Naive B cell (primary cell): ENCODE measurements at regions not wholly inside any gene's neighbourhood (a gene's known extent, or its start where the extent isn't known, plus 50 kb on each side); places are given as distances from the start of the nearest gene placed in this dataset.
"Not testable (repeated sequence)": the region's sequence is repeated elsewhere in the genome, so short reads cannot be mapped to it uniquely, and the experiment has no call there.

Source experiments
- ATAC-seq, 2 donors: fragments of 150-1000 bp; cut with Tn5 transposase; 2 replicates each; pipeline ENCODE4 v1.10.0; 2021; ENCODE audit warnings: low read depth in 2 of 2, mild to moderate bottlenecking in 2 of 2, moderate library complexity in 2 of 2
- DNase-seq: peaks from one replicate; pipeline ENCODE4 v3.0.0; 2022
- H3K27ac Mint-ChIP-seq, 6 donors: one replicate each; pipeline ENCODE4 v1.8.0; 2020 to 2022; ENCODE audit warnings: mild to moderate bottlenecking in 6 of 6, mixed read lengths in 6 of 6, moderate library complexity in 5 of 6, inconsistent platforms in 2 of 6
- H3K27me3 Mint-ChIP-seq, 3 donors: one replicate each; pipeline ENCODE4 v1.8.0; 2021 to 2022; ENCODE audit warnings: mixed read lengths in 3 of 3, mild to moderate bottlenecking in 1 of 3
- H3K36me3 Mint-ChIP-seq, 2 donors: one replicate each; pipeline ENCODE4 v1.8.0; 2020 to 2022; ENCODE audit warnings: mixed read lengths in 2 of 2, inconsistent platforms in 1 of 2, mild to moderate bottlenecking in 1 of 2
- H3K4me1 Mint-ChIP-seq, 3 donors: one replicate each; pipeline ENCODE4 v1.8.0; 2020 to 2022; ENCODE audit warnings: mixed read lengths in 3 of 3, inconsistent platforms in 1 of 3, mild to moderate bottlenecking in 1 of 3, moderate library complexity in 1 of 3
- H3K4me3 Mint-ChIP-seq, 8 donors: one replicate each; pipeline ENCODE4 v1.8.0; 2020 to 2022; ENCODE audit warnings: mild to moderate bottlenecking in 8 of 8, mixed read lengths in 8 of 8, moderate library complexity in 8 of 8, inconsistent platforms in 2 of 8
- H3K9me3 Mint-ChIP-seq, 7 donors: one replicate each; pipeline ENCODE4 v1.8.0; 2020 to 2022; ENCODE audit warnings: mixed read lengths in 7 of 7, mild to moderate bottlenecking in 5 of 7, inconsistent platforms in 2 of 7, moderate library complexity in 1 of 7

DNA sequence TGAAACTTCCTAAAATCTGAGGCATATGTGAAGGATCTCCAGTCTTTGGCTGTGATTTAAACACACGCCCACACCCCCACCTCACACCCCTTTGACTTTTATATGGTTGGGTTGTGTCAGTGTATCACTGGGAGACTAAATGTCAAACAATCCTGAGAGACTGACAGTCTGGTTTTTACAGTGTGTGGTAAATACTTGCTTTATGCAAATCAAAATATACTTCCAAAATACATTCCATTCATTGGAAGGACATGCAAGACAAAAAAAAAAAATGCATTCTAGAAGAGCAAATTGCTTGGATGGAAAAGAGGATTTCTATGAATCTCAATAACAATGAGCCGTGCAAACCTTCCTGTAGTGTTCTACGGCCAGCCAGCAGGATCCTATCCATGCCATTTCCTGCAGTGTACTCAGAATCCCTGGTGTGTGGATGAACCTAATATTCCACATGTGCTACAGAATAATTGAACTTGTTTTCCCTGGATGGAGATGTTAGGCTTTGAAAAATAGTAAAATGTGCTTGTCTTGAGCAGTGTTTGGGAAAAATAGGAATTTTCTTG lies 602.1 kb upstream of the GOT2 start:
- H3K27ac Mint-ChIP-seq = no peak overlapping the region
- peaks cover 0 to 5% of the 10 kb centered on the region in 2 donors for H3K36me3 Mint-ChIP-seq
- H3K4me1 Mint-ChIP-seq = no peaks in the 10 kb centered on the region
- H3K4me3 Mint-ChIP-seq = no peak overlapping the region
- no peak for ATAC-seq
- DNase-seq = no peak
- H3K9me3 Mint-ChIP-seq = peaks cover 0 to 18% (median 6%) of the 10 kb centered on the region in 7 donors
- H3K27me3 Mint-ChIP-seq = no peaks in the 10 kb centered on the region

DNA sequence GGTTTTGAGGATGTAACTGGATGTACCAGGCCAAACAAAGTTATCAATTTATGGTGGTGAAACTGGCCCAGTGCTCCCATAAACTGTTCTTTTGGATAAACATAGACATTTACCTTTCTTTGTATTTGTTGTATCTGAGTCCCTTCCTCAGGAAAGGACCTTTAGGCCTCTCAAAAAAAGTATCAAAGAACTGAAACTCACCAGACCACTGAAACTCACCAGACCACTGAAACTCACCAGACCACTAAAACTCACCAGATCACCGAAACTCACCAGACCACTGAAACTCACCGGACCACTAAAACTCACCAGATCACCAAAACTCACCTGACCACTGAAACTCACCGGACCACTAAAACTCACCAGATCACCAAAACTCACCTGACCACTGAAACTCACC lies 597.6 kb upstream of the GOT2 start:
- ATAC-seq, H3K27ac Mint-ChIP-seq, H3K4me1 Mint-ChIP-seq, DNase-seq, H3K36me3 Mint-ChIP-seq, H3K27me3 Mint-ChIP-seq, H3K4me3 Mint-ChIP-seq: not testable (repeated sequence)
- H3K9me3 Mint-ChIP-seq = peaks cover 4 to 12% (median 6%) of the 10 kb centered on the region in 7 donors

DNA sequence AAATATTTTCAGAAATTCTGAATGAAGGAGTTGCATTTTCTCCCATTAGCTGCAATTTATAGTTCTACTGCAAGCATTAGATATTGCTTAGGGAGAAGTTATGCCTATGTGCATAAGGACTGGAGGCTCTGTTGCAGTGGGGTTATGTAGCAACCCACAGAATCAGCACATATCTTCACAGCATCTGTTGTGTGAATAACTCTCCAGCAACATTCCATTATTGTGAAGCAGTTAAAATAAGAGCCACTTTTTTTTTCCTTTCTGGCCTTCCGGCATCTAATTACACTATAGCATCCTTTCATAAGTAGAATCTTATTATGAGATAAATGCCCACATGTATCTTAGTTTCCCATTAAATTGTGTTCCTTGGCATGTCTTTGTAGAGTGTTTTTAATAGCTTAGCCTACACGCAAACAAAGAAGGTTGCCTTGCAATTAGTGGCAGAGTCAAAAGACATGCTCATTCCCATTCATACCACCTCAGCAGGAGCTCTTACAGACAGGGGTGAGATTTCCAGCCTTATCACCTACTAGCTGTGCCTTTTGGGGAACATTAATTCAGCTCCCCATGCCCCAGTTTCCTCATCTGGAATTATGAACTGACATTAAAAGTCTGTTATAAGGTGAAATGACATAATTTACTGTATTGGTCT lies 596.0 kb upstream of the GOT2 start:
- Mint-ChIP-seq H3K4me1 (no peaks in the 10 kb centered on the region), H3K4me3 (no peak overlapping the region), H3K27me3 (no peaks in the 10 kb centered on the region), H3K27ac (no peak overlapping the region), H3K36me3 (peaks cover 0 to 5% of the 10 kb centered on the region in 2 donors), H3K9me3 (peaks cover 4 to 11% (median 6%) of the 10 kb centered on the region in 7 donors)
- DNase-seq (no peak), ATAC-seq (no peak)

DNA sequence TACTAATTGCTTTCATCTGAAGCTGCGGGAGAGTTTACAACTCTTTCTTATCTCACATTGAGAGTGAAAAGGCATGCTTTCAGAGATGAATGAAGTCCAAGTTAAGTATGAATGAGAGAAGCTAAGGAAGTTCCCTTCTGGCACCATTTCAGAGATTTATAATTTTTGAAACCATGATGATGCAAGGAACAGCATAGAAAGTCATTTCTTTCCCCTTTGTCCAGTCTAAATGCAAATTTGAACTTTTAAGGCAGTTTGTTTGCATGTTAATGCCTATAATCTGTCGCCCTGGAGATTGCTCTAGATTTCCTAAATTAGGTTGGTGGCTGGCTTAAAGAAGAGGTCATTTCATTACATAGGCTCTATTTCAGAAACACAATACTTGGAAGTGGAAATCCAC lies 594.8 kb upstream of the GOT2 start:
- Mint-ChIP-seq H3K4me1 (no peaks in the 10 kb centered on the region), H3K27me3 (no peaks in the 10 kb centered on the region), H3K4me3 (no peak overlapping the region), H3K9me3 (peaks cover 3 to 13% (median 8%) of the 10 kb centered on the region in 7 donors), H3K27ac (no peak overlapping the region), H3K36me3 (peaks cover 0 to 5% of the 10 kb centered on the region in 2 donors)
- DNase-seq (no peak), ATAC-seq (no peak)

DNA sequence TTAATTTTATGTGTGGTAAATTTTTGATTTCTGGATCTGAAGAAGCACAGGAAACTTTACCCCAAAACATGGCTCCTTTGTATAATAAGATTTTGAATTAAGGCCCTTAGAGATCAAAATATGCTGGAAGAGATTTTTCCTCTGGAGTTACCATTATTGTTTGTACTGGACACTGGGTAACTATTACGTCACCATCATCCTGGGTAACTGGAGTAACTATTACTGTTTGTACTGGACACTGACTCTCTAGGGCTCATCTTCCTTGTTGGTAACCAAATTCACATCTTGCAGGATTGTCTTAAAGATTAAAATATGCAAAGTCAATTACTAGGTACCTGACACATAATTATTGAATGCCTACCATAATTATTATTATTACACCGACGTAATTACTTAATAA lies 593.8 kb upstream of the GOT2 start:
- H3K36me3 Mint-ChIP-seq = peaks cover 0 to 5% of the 10 kb centered on the region in 2 donors
- no peaks in the 10 kb centered on the region for H3K27me3 Mint-ChIP-seq

DNA sequence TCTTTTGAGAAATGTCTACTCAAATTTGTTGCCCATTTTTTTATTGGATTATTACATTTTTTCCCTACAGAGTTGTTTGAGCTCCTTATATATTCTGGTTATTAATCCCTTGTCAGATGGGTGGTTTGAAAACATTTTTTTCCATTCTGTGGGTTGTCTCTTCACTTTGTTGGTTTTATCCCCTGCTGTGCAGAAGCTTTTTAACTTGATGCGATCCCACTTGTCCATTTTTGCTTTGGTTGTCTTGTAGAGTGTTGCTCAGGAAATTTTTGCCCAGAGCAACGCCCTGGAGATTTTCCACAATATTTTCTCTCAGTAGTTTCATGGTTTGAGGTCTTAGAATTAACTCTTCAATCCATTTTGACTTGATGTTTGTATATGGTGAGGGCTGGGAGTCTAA lies 592.8 kb upstream of the GOT2 start:
- Mint-ChIP-seq H3K27me3 (no peaks in the 10 kb centered on the region), H3K36me3 (peaks cover 0 to 3% of the 10 kb centered on the region in 2 donors)

More for the DNA sequence above, 593.8 kb upstream of the GOT2 start:
- DNase-seq (no peak), ATAC-seq (no peak)
- Mint-ChIP-seq H3K4me1 (no peaks in the 10 kb centered on the region), H3K4me3 (no peak overlapping the region), H3K9me3 (peaks cover 0 to 11% (median 6%) of the 10 kb centered on the region in 7 donors), H3K27ac (no peak overlapping the region)

DNA sequence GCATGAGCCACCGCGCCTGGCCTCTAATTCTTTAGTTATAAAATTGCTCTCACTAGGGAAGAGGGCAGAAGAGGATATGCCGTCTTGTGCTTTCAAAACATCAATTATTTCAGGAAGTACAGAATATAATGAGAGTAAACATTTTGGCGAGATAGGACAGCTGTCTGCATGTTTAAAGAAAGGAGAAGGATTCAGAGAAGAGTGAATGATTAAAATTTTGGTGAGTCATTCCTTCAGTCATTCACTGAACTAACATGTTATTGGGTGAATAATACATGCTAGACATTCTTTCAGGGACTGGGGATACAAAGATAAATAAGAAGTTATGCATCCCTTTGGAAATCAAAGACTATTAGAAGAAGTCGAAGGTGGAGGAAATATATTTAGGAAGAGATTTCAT lies 590.3 kb upstream of the GOT2 start:
- Mint-ChIP-seq H3K27ac (no peak overlapping the region), H3K4me1 (no peaks in the 10 kb centered on the region), H3K27me3 (no peaks in the 10 kb centered on the region), H3K9me3 (peaks cover 0 to 7% (median 4%) of the 10 kb centered on the region in 7 donors), H3K4me3 (no peak overlapping the region), H3K36me3 (no peaks in the 10 kb centered on the region)
- DNase-seq = no peak
- no peak for ATAC-seq

More for the DNA sequence above, 592.8 kb upstream of the GOT2 start:
- Mint-ChIP-seq H3K27ac (no peak overlapping the region), H3K9me3 (peaks cover 0 to 11% (median 5%) of the 10 kb centered on the region in 7 donors), H3K4me3 (no peak overlapping the region), H3K4me1 (no peaks in the 10 kb centered on the region)
- ATAC-seq = no peak
- DNase-seq = no peak

DNA sequence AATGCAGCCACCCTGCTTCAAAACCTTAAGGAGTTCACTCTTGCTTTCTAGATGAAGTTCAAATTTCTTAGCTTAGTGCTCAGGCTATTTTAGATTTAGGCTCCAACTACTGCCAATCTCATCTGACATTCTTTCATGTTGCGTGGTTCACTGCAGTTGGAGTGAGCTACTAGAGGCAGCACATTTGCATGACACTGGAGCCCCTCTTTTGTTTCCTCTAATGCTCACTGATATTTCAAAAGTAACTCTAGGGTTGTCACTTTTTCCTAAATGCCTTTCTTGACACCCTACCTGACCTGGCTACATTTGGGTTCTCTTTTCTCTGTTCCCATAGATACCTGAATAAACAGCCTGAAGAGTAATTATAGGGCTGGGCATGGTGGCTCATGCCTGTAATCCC lies 586.5 kb upstream of the GOT2 start:
- no peaks in the 10 kb centered on the region for H3K36me3 Mint-ChIP-seq
- no peaks in the 10 kb centered on the region for H3K4me1 Mint-ChIP-seq
- DNase-seq (no peak), ATAC-seq (no peak)
- peaks cover 0 to 4% (median 0%) of the 10 kb centered on the region in 7 donors for H3K9me3 Mint-ChIP-seq
- H3K4me3 Mint-ChIP-seq = no peak overlapping the region
- H3K27ac Mint-ChIP-seq = no peak overlapping the region
- no peaks in the 10 kb centered on the region for H3K27me3 Mint-ChIP-seq

DNA sequence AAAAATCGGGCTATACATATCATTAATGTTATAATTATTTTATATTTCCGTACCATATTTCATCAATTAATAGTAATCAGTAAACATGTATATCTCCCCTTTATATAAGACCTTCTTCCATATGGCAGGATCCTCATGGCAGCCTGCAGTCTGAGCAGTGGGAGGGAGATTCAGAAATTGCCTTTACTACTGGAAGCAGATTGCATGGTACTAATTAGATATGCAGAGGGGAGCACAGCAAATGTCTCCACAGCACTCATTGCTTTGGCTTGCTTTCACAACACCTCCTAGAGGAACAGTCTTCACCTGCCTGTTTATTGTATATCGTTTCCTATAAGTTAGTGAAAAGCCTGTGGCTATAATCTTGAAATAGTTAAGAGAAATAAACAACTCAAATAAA lies 585.8 kb upstream of the GOT2 start:
- ATAC-seq (no peak), DNase-seq (no peak)
- H3K36me3 Mint-ChIP-seq = no peaks in the 10 kb centered on the region
- no peak overlapping the region for H3K4me3 Mint-ChIP-seq
- no peak overlapping the region for H3K27ac Mint-ChIP-seq
- peaks cover 0 to 4% (median 4%) of the 10 kb centered on the region in 7 donors for H3K9me3 Mint-ChIP-seq
- no peaks in the 10 kb centered on the region for H3K4me1 Mint-ChIP-seq
- H3K27me3 Mint-ChIP-seq = no peaks in the 10 kb centered on the region

DNA sequence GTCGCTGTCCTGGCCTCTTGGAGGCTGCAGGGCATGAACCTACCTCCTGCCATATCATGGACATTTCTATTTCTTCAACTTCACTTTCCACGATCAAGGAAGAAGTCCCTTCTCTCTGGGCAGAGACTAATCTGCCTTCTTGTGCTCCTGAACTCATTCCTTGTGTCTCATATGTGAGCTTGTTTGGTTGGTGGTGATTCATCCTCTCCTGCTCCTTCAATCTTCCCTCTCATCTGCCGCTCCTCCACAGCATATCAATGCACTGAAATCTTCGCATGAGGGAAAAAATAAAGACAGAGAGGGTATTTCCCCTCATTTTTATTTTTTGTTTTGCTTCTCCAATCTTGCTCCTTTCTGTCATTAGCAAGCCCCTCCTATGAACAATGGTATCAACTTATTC lies 571.7 kb upstream of the GOT2 start:
- no peaks in the 10 kb centered on the region for H3K4me1 Mint-ChIP-seq
- ATAC-seq (no peak), DNase-seq (no peak)
- H3K27ac Mint-ChIP-seq = no peak overlapping the region
- H3K4me3 Mint-ChIP-seq = no peak overlapping the region
- H3K36me3 Mint-ChIP-seq = no peaks in the 10 kb centered on the region
- no peaks in the 10 kb centered on the region for H3K27me3 Mint-ChIP-seq
- H3K9me3 Mint-ChIP-seq = peaks cover 0 to 9% (median 5%) of the 10 kb centered on the region in 7 donors

DNA sequence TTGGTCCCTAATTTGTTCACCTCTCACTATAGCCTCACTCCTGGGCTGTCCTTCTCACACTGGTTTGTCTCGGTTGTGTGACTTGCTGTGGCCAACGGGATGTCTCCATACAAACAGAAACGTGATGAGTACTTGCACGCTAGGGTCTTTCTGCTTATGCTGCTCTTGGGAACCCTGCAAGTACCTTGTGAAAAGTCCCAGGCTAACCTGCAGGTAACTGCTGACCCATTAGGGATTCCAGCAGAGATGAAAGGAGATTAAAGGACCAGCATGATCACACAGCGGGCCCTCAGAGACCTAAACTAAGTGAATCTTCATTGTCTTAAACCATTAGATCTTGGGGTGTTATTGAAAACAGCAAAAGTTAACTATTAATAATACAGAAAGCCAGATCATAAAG lies 562.8 kb upstream of the GOT2 start:
- Mint-ChIP-seq H3K27me3 (no peaks in the 10 kb centered on the region), H3K4me3 (no peak overlapping the region), H3K27ac (no peak overlapping the region), H3K36me3 (no peaks in the 10 kb centered on the region), H3K9me3 (peaks cover 0 to 5% (median 0%) of the 10 kb centered on the region in 7 donors), H3K4me1 (no peaks in the 10 kb centered on the region)
- DNase-seq (no peak), ATAC-seq (no peak)

DNA sequence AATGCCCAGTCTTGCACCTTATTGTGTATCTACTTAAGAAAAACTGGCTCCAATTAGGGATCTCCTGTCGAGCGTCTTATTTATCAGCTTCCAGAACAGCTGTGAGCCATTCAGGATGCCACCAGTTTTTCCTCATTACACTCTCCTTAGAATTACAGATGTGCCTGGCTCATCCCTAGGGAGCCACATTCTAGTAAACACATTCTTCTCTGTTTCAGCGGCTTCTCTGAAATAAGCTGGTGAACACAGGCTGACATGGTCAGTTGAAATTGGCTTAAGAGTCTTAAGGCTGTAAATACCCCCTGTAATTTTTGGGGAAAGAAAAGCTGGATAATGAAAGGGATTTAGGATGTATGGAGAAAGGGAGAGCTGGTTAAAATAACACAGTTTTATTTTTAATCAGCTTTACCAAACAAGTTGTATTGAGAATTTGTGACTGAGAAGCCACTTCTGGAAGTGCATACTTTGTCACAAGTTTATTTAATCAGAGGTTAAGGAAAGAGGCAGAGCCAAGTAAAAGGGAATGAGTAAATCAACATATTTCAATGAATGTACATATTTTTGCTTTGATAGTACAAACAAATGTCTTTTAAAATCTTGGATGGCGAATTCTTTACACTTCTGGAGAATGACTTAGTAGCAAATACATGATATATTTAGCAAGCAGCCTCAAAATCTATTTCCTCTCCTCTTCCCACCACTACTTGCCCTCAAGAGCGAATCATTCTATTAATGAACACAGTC lies 562.0 kb upstream of the GOT2 start:
- Mint-ChIP-seq H3K27ac (no peak overlapping the region), H3K4me3 (no peak overlapping the region), H3K4me1 (no peaks in the 10 kb centered on the region), H3K36me3 (no peaks in the 10 kb centered on the region), H3K9me3 (peaks cover 0 to 5% (median 0%) of the 10 kb centered on the region in 7 donors), H3K27me3 (no peaks in the 10 kb centered on the region)
- ATAC-seq = no peak
- no peak for DNase-seq

DNA sequence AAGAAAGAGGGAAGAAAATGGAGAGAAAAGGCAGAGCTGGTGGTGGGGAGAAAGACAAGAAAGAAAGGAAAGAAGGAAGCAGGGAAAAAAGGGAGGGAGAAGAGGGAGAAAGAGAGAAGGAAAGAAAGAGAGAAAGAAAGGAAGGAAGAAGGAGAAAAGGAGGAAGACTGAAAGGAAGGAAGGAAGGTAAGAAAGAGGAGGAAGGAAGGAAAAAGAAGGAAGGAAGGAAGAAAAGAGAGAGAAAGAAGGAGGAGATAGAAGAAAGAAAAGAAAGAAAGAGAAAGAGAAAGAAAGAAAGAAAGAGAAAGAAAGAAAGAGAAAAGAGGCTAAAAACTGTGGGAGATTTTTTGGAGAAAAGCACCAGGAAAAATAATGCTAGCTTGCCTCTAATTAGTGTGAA lies 561.4 kb upstream of the GOT2 start:
- H3K4me1 Mint-ChIP-seq = no peaks in the 10 kb centered on the region
- no peak overlapping the region for H3K4me3 Mint-ChIP-seq

DNA sequence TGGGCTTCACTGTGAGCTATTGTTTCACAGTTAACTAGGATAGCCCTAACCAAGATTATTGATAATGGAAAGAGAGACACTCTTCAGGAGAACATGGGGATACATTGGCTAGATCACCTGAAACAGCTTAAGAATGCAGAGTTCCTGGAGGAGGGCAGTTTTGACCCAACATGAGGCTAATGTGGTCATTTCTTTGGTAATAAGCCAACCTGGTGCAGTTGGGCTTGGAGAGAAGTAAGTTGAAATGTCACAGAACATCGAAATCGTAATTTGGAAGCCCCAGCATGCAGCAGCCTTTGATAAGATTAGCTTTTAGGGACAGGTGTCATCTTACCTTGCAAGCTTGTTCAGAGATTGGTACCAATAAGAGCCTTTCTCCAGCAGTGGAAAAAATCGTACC lies 556.6 kb upstream of the GOT2 start:
- no peak for DNase-seq
- no peaks in the 10 kb centered on the region for H3K36me3 Mint-ChIP-seq
- H3K4me1 Mint-ChIP-seq = no peaks in the 10 kb centered on the region
- no peak for ATAC-seq
- H3K9me3 Mint-ChIP-seq = peaks cover 0 to 11% (median 3%) of the 10 kb centered on the region in 7 donors
- no peak overlapping the region for H3K27ac Mint-ChIP-seq
- H3K4me3 Mint-ChIP-seq = no peak overlapping the region
- H3K27me3 Mint-ChIP-seq = no peaks in the 10 kb centered on the region

More for the DNA sequence above, 561.4 kb upstream of the GOT2 start:
- DNase-seq (no peak), ATAC-seq (no peak)
- Mint-ChIP-seq H3K27ac (no peak overlapping the region), H3K27me3 (no peaks in the 10 kb centered on the region), H3K36me3 (no peaks in the 10 kb centered on the region), H3K9me3 (peaks cover 0 to 5% (median 0%) of the 10 kb centered on the region in 7 donors)
